ENCODE measurements at regions not wholly inside any gene's neighbourhood (a gene's known extent, or its start where the extent isn't known, plus 50 kb on each side); places are given as distances from the start of the nearest gene placed in this dataset.
"Not testable (repeated sequence)": the region's sequence is repeated elsewhere in the genome, so short reads cannot be mapped to it uniquely, and the experiment has no call there.

DNA sequence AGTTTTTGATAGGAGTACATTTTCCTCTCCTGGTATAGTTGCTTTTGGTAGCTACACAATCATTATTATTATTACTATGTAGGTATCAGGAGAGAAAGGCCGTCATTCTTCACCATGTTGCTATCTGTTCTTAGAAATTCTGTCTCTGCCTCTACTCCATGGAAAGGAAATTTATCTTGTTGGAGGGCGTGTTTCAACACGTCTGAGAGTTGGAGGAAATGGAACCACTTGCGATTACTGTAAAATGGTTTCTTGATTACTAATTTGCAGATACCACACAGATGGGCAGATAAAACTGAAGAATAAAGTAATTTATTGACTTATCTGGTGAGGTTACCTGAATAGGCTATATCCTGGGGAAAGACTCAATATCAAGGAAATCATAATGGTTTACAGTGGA is 488.4 kb downstream of the NR2F2 start:
- no peak for DNase-seq (ENCODE audit: low spot score)

DNA sequence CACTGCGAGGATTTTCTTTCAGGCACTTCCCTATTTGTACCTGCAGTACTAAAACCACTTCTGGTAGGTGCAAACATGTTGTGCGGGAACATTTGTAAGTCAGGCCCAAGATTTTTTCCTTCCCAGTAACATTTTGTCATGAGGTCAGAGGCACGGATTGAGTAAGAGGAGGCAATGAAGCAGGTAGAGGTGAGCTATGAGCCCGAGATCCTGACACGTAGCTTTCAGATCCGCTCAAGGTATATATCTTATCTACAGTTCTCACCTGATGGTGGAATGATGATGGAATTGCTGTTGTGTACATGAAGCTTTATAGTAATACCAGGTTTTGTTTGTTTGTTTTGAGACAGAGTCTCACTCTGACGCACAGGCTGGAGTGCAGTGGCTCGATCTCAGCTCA is 497.5 kb downstream of the NR2F2 start:
- no peak for DNase-seq (ENCODE audit: low spot score)

DNA sequence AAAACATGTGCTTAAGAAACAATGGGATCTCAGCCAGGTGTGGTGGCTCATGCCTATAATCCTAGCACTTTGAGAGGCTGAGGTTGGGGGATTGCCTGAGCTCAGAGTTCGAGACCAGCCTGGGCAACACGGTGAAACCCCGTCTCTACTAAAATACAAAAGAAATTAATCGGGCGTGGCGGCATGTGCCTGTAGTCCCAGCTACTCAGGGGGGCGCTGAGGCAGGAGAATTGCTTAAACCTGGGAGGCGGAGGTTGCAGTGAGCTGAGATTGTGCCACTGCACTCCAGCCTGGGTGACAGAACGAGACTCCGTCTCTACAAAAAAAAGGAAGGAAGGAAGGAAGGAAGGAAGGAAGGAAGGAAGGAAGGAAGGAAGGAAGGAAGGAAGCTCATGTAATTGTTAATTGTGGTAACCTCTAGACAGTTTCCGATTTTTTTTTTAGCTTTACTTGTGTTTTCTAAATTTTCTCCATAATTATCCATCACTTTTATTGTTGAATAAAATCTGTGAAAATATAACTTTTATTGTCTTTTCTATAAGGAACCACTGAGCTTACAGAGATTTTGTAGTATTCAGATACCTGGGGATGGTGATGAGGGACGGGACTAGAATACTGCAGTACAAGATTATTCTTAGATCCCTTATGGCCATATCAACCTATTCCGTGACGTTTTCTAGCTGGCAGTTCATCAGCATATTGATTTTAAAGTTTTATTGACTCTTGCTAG is 506.9 kb downstream of the NR2F2 start:
- DNase-seq (ENCODE audit: low spot score), result no peak

DNA sequence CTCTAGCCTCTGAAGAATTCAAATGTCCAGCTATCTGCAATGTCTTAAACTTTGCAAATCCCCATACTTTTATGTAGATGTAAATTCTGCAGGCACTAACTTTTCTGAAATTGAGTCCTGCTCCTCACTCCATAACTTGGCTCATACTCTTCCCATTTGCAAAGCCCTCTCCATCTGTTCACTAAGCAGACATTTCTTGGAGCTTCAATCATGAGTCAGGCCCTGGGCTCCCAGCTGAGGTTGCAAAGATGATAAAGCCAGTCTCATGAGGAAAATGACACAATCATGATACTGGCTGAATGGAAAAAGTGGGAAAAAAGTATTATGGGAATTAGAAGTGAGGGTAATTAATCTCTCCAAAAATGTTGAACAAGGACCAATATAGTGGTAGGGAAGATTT is 507.6 kb downstream of the NR2F2 start:
- DNase-seq (ENCODE audit: low spot score), result no peak

DNA sequence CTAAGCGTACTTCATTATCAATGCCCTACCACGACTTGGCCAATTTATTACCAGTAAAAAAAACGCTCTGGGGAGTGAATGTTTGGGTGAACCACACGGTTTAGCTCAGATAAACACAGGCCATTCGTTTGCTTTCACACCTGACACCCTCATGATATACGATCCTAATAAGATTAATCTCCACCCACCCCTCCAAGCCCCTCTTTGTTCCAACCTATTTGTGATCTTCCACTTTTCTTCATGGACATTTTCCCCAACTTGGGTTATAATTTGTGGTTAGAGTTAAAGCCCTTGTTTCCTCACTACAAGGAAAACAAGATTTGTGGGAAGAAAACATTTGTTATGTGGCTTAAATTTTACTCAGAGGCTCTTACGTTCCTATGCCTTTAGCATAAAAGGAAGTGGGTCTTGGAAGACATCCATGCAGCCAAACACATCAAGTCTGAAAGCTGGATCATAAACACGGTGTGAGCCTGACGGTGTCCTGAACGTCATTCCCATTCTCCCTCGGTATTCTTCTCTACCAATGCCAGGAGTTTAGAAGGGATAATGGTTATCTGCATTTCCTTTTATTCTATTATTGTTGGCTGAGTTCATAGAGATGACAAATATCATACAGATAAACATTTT is 518.9 kb downstream of the NR2F2 start:
- no peak for DNase-seq (ENCODE audit: low spot score)

DNA sequence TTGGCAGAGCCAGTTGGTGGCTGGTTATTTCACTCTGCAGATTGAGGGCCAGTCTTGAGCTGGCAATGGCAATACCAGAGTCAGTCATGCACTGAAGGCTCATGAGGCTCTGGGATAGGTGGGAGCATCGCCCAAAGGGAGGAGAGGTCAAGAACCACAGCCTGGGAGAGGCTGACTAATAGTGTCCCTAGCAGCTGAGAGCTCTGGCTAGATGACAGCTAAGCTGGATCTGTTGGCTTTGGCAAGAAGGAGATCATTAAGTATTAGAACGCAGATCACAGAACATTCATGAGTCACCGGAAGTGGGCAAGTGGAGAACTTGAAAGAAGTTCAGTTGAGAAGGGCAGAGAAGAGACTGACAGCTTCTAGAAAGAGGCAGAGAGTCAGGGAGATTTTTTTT is 521.1 kb downstream of the NR2F2 start:
- no peak for DNase-seq (ENCODE audit: low spot score)

DNA sequence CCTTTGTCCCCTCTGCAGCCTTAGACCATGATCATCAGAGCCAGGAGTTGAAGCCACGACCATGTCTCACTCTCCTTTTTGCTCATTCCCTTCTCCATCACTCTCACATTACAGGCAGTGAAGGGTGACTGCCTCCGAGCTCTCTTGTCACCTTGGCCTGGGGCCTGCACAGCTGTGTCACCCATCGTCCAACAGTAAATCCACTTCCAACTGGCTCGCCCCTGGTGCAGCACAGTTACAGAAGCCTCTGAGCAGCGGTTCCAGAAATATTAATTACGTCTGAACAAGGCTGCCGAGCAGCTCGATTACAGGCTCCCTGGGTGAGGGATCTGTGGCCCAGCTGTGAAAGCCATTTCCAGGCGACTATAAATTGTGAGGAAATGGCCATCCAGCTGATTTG is 528.2 kb downstream of the NR2F2 start:
- no peak for DNase-seq (ENCODE audit: low spot score)

DNA sequence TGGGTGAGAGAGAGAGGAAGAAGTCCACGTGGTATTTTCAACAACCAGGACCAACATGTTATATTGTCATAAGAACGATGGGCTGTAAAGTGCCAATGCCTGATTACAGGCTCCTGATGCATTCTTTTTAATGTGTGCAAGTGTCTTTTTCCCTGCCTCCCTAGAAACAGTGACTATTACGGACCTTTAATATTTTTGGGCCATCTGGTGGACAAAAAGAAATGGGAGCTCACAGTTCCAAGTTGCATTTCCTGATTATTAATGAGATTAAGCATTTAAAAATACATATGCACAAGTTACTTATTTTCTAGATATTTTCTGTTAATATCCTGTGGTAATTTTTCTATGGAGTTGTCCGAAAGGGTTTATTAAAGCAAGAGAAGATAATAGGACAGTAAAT is 530.2 kb downstream of the NR2F2 start:
- no peak for DNase-seq (ENCODE audit: low spot score)

DNA sequence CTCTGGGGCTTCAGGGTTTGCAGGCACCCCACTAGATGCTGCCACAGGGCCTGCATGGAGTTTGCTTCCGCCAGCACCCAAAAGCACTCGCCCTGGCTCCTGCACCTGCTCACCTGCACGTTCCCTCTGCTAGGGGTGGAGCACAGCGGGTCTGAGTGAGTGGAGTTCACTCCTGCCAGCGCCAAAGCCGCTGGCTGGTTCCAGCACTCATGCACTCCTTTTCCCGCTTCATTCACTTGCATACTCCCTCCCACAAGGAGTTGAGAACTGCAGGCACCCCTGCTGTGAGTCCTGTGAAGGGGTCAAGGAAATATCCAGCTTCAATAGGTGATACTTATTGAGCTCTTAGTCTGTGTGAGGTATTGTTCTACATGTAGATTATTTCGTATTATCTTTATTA is 537.5 kb downstream of the NR2F2 start:
- no peak for DNase-seq (ENCODE audit: low spot score)

DNA sequence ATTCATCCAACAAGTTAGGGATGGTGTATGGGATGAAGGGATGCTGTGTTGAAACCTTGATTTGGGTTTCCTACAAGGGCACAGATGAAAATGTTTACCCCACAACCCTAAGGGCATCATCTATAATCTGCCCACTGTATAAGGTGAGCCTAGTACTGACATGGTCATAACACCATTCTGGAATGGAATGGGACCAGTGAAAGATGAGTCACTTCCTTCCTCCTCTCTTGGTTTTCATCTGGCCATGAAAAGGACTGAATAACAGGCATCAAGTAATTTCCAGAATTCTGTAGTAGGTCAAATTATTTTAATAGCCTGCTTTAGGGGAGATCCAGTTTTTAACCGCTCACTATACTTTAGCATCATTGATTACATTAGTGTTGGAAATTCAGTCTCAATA is 538.6 kb downstream of the NR2F2 start:
- no peak for DNase-seq (ENCODE audit: low spot score)

DNA sequence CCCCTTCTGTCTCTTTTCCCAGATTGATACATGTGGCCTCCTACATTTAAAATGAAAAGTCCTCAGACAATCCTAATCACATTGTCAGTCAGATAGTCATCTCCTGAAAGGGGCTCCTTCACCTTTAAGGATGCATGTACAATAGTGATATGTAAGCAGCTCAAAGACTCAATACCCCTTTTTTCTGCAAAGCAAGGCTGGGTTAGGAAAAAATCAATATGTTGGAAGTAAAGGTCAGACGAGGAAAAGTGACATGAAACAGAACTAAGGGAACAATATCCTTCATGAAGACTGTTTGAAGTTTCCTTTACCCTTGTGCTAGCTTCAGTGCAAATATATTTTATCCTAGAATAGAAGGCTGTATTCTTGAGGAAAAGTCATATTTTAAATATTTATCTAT is 539.3 kb downstream of the NR2F2 start:
- no peak for DNase-seq (ENCODE audit: low spot score)

DNA sequence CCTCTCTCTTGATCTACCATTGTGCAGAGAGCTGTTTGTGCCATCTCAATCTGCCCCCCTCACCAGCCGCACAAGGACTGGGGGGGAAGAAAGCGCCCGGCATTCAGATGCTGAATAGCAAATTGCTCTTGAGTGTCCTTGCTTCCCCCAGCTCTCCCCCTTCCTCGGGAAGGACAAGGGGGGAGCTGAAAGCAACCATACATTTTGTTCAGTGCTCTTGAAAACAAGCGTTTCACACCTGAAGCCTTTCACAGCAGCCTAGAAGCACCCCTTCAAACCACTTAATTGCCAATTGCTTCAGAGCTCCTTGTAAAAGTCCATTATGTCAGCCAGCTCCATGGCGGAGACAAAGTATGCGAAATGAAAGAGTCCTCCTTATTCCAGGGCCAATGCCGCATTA is 540.1 kb downstream of the NR2F2 start:
- DNase-seq (ENCODE audit: low spot score), result no peak

DNA sequence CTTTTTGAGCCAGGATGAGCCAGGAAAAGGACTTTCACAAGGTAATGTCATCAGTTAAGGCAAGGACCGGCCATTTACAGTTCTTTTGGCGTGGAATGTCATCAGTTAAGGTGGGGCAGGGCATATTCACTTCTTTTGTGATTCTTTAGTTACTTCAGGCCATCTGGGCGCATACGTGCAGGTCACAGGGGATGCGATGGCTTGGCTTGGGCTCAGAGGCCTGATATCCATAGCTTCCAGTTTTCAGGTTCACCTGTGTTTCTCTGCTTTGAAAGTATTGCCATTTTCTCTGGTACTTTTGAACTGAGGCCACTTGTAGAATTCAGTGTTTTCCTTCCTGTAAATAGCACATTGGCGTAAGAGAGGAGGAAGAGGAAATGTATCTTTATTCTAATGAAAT is 546.9 kb downstream of the NR2F2 start:
- not testable (repeated sequence) for DNase-seq (ENCODE audit: low spot score)

DNA sequence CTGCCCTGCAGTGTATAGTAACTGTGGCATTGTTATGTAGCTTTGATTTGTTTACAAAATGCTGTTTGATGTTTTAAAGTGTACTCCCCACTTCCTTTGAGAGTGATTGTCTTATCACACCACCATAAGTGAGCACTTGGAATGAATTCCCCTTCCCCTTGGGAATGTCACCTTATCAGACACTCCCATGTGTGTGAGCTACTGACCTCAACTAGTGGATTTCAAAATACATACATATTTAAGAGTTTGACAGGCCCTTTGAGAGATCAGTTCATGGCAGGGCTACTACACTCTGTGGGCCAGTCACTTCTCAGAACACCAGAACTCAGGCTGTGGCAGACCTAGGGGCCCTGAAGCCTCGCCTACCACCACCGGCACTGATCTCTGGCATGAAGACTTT is 547.6 kb downstream of the NR2F2 start:
- no peak for DNase-seq (ENCODE audit: low spot score)

DNA sequence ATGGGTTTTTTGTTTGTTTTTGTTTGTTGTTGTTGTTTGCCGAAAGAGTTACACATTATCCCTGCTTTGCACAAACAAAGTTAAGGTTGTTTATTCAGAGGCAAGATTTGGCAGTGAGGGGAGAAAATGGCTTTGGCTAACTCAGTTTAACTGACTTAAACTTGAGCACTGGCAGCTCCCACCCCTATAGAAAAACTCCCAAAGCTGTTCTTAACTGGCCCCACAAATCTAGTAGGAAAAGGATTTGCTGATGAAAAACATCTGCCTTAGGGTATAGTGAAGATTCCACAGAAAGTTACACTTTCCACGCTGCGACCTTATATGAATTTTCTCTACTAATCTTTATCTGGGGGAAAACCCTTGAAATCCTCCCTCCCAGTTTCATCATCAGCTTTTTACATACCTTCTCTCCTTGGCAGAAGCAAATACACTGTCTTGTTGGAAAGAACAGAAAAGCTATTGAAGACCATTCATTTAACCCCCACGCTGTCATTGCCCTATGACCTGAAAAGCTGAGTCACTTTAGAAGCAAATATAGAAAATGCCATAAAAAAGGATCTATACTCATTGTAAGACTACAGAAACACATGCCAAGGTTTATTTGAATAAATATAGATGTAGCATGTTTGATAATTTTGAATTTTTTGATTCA is 551.7 kb downstream of the NR2F2 start:
- no peak for DNase-seq (ENCODE audit: low spot score)

DNA sequence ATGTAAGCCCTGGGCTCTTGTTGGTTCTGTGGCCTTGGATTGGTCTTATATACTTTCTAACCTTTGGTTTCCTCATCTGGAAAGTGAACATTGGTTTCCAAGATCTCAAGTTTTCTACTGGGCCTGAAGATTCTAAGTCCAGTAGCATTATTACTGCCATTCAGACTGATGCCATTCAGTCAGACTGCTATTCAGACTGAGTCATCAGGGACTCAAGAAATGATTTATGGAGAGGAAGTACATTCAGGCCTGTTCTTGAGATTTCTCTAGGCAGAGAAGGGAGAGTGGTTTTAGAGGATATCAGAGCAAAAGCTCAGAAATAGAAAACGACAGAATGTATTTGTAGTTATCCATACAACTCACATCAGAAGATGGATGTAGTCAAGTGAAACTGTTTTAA is 557.2 kb downstream of the NR2F2 start:
- no peak for DNase-seq (ENCODE audit: low spot score)

DNA sequence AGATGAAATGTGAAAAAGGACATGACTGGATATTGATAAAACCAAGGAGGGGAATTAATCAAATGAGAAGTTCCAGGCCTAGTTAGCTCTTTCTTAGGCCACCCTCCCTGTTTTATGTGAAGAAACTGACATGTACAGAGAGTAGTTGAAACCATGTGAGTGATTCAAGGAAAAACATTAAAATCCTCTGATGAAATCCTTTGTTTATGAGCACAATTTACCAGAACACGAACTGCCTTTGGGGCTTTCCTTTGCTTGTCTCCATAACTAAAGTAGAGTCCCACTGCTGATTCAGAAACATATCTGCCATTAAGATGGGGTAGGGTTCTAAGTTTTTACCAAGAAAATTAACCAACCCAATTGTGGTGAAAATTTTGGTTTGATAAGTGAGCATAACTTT is 558.3 kb downstream of the NR2F2 start:
- no peak for DNase-seq (ENCODE audit: low spot score)

DNA sequence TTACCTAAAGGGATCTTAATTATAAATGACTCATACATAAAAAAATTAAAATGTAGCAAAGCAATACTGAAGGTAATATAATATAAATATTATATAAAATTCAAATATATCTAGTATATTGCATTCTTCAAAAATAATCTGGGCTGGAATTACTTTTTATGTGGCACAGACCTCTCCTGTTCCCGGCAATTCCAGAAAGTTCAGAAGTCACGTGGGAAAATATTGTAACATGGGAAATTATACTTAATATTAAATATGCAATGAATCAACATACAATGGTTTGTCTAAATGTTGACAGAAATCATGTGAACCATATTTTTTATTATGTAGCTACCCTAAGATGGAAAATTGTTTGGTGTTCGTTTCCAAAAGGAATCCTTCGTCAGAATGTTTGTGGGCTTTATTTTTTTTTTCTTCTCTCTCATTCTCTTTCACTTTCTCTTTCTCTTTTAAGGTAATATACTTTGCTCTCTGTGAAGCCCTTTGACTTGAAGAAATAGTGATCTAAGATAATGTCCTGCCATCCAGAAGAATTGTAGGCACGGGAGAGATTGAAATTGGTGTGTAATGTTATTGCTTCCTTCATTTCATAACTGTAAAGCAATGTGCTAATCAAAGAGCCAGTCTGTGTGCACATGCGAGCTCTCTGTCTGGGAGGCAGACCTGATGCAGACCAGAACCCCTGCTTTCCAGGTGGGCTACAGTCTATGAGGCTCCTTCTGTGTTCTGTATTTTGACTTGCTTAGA is 559.4 kb downstream of the NR2F2 start:
- no peak for DNase-seq (ENCODE audit: low spot score)

DNA sequence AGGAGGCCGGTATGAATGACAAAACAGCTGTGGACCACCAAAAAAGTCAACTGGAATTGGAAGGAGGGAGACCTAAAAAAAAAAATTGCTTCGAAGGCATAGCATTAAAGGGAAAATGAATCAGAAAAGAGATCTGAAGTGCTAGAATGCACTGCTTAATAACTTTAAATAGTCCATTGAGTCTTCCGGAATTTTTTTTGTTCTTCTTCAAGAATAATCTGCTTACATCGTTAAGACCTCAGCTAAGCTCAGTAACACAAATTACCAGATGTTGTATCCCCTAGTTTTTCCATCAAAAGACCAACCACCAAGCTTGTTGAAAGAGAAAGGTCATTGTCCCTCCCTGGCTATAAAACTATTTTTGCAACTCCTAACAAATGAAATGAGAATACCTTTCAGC is 560.5 kb downstream of the NR2F2 start:
- no peak for DNase-seq (ENCODE audit: low spot score)

DNA sequence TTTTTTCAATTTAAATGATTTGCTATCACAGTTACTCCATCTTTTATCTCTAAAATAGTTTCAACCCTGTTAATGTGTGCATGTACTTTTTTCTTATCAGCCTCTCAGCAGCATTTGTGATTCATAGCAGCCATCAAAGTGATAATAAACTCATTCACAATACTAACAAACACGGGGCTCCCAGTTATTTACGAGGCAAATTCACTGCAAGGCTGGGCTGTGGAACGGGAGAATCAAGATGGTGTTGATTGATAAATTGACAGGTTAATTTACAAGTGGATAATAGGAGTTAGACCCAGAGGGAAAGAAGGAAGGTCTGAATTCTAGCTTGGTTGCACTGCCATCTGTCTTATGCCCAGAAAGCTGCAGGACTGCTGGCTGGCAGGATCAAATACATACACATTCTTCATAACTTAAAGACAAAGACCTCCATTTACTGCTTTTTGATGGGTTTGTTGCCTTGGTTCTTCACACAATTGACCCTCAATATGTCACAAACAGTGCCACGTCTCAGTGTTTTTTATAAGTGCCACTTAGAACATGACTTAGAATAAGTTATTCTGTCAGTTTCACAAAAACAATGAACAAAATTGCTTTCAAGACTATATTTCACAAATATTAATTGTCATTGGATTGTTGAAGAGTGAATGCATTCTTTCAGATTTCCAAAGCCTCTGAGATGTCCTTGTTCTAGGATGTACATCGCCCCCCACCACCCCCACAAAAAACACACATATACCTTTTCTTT is 562.8 kb downstream of the NR2F2 start:
- peak; percentile 13 for DNase-seq (ENCODE audit: low spot score)

DNA sequence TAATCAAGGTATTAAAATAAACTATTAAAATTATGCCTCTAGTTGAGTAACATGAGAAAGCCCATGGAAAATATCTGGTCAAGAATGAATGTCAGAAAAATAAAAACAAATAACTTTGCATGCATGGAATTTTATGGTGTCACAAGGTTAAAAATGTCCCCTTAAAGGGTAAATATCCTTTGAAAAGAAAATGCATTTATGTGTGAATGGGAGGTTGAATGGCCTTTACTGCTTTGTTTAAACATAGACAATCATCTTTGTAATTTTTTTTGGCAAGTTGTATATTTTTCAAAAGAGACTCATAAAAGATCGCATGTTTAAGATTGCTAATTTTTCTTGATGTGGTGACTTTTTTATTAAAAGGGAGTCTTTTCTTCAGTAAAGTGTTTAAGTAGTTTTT is 564.2 kb downstream of the NR2F2 start:
- no peak for DNase-seq (ENCODE audit: low spot score)

DNA sequence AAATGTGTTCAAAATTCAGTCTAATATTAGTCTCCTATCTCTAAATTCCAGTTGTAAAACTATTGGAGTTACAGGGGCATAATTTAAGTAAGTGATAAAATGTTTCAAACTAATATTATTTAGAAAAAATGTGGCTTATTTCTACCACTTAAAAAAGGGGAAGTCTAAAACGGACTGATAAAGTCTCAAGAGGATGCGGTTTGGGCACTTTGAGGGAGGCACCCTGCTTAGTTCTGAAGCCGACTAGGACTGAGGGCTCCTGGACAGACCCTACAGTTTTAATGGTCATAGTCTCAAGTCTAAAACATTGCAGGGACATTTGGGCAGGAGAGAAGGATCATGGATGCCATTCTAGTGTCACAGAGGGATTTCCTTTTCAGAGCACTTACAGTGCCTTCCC is 566.3 kb downstream of the NR2F2 start:
- no peak for DNase-seq (ENCODE audit: low spot score)

All from cerebellar cortex (tissue), 1 donor.